ENCODE measurements at regions not wholly inside any gene's neighbourhood (a gene's known extent, or its start where the extent isn't known, plus 50 kb on each side); places are given as distances from the start of the nearest gene placed in this dataset.

DNA sequence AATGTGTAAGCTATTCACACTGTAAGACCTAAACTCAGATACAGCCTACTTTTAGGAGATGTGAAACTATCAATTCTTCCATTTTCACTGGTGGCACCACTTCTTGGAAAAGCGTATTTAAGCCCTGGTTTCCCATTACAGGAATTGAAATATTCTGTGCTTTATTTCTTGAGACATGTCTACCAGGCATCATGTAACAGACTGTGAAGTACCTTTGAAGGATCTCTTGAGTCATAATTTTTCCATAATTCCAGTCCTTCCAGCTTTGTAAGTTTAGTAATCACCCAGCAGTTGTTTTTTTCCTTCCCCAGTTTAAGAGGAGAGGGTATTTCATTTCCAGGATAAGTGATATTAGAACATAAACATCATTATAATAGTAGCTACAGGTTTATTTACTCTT is 186.0 kb upstream of the PRPS1L1 start:
- Histone ChIP-seq H3K27ac (ENCODE audit: low read length) (no peak overlapping the region), H3K4me3 (ENCODE audit: low read length) (no peak overlapping the region), H4K20me1 (ENCODE audit: insufficient read depth, low read length) (no peaks in the 10 kb centered on the region), H3K9ac (ENCODE audit: low read length) (no peak overlapping the region), H2AFZ (ENCODE audit: low read depth, low read length) (0 out of 2 replicates have a peak overlapping the region, but pooled peaks have one; percentile 30), H3K36me3 (replicated peaks; ENCODE audit: low read depth, low read length) (no peaks in the 10 kb centered on the region), H3K4me1 (ENCODE audit: low read length) (peaks cover 10% of the 10 kb centered on the region), H3K9me3 (ENCODE audit: insufficient read depth, low read length) (no peaks in the 10 kb centered on the region), H3K79me2 (ENCODE audit: low read length) (no peaks in the 10 kb centered on the region), H3K4me2 (ENCODE audit: low read length) (no peak overlapping the region), H3K27me3 (ENCODE audit: low read depth, low read length) (no peaks in the 10 kb centered on the region)
- TF ChIP-seq CTCF (IDR thresholded peaks at IDR 0.05; ENCODE audit: low read depth, low read length) (no peak), EZH2phosphoT487 (IDR thresholded peaks at IDR 0.05; ENCODE audit: low read depth) (no peak)

GRCh38 chr7:18216270-18216669 is 188.6 kb upstream of the PRPS1L1 start:
- no peak overlapping the region for H3K4me3 ChIP-seq (ENCODE audit: low read length)
- no peaks in the 10 kb centered on the region for H4K20me1 ChIP-seq (ENCODE audit: insufficient read depth, low read length)
- no peak overlapping the region for H3K9ac ChIP-seq (ENCODE audit: low read length)
- H3K27ac ChIP-seq (ENCODE audit: low read length) = no peak overlapping the region
- H2AFZ ChIP-seq (ENCODE audit: low read depth, low read length) = no peak overlapping the region
- no peaks in the 10 kb centered on the region for H3K9me3 ChIP-seq (ENCODE audit: insufficient read depth, low read length)
- no peaks in the 10 kb centered on the region for H3K79me2 ChIP-seq (ENCODE audit: low read length)
- no peaks in the 10 kb centered on the region for H3K36me3 ChIP-seq (replicated peaks; ENCODE audit: low read depth, low read length)
- TF ChIP-seq EZH2phosphoT487 (IDR thresholded peaks at IDR 0.05; ENCODE audit: low read depth) (no peak), CTCF (IDR thresholded peaks at IDR 0.05; ENCODE audit: low read depth, low read length) (no peak)
- no peaks in the 10 kb centered on the region for H3K27me3 ChIP-seq (ENCODE audit: low read depth, low read length)
- peaks cover 10% of the 10 kb centered on the region for H3K4me1 ChIP-seq (ENCODE audit: low read length)
- peak overlapping the region; percentile 52 for H3K4me2 ChIP-seq (ENCODE audit: low read length)

DNA sequence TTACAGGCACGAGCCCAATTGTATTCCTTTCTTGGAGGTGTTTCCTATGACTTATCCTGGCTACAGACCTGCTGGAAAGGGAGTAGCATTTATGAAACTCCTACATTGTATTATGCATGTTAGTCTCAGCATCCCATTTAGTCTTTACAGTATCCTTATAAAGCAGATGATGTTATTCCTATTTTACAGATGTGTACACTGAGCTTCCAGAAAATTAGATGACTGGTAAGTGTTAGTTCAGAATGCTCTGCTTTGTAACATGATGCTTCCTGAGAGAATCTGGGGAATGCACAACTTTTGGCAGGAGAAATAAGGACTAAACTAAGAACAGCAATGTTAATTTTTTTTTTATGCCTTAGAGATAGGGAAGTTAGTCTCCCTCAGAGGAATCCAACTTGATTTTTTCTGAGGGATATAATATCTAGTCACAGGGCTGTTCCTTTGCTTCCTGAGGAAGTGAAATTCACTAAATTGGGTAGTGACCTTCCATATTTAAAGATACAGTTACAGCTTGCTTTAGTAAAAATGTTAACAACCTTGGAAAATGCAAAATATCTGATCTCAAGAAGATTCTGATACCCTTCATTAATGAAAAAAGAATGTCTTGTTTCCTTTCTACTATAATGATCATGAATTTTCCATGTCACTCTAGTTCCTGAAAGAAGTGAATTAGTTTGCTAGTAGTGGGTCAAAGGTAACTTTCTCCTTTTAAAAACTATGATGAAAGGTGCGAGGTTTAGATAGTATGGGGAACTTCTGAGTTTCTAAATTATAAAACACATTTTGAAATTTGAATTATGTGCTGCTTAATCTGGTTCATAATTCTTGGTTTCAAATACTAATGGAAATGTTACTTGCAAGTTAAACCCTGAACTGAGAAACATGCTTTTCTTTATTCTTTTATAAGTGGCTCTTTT is 194.0 kb upstream of the PRPS1L1 start:
- Histone ChIP-seq H3K4me2 (ENCODE audit: low read length) (peak overlapping the region; percentile 11), H2AFZ (ENCODE audit: low read depth, low read length) (no peak overlapping the region), H3K79me2 (ENCODE audit: low read length) (no peaks in the 10 kb centered on the region), H3K36me3 (replicated peaks; ENCODE audit: low read depth, low read length) (no peaks in the 10 kb centered on the region), H4K20me1 (ENCODE audit: insufficient read depth, low read length) (no peaks in the 10 kb centered on the region), H3K27ac (ENCODE audit: low read length) (peak overlapping the region; percentile 68), H3K9ac (ENCODE audit: low read length) (peak overlapping the region; percentile 25; the same call in 1 of the 2 replicates), H3K27me3 (ENCODE audit: low read depth, low read length) (no peaks in the 10 kb centered on the region), H3K4me3 (ENCODE audit: low read length) (no peak overlapping the region), H3K9me3 (ENCODE audit: insufficient read depth, low read length) (no peaks in the 10 kb centered on the region), H3K4me1 (ENCODE audit: low read length) (peaks cover 53% of the 10 kb centered on the region)
- TF ChIP-seq CTCF (IDR thresholded peaks at IDR 0.05; ENCODE audit: low read depth, low read length) (no peak), EZH2phosphoT487 (IDR thresholded peaks at IDR 0.05; ENCODE audit: low read depth) (no peak)

GRCh38 chr7:18222636-18223035 is 195.0 kb upstream of the PRPS1L1 start:
- H3K36me3 ChIP-seq (replicated peaks; ENCODE audit: low read depth, low read length) = no peaks in the 10 kb centered on the region
- H3K4me3 ChIP-seq (ENCODE audit: low read length) = no peak overlapping the region
- H3K27ac ChIP-seq (ENCODE audit: low read length) = peak overlapping the region; percentile 68
- H4K20me1 ChIP-seq (ENCODE audit: insufficient read depth, low read length) = no peaks in the 10 kb centered on the region
- no peak overlapping the region for H2AFZ ChIP-seq (ENCODE audit: low read depth, low read length)
- 0 out of 2 replicates have a peak overlapping the region, but pooled peaks have one; percentile 25 for H3K9ac ChIP-seq (ENCODE audit: low read length)
- no peaks in the 10 kb centered on the region for H3K9me3 ChIP-seq (ENCODE audit: insufficient read depth, low read length)
- H3K79me2 ChIP-seq (ENCODE audit: low read length) = no peaks in the 10 kb centered on the region
- peaks cover 55% of the 10 kb centered on the region for H3K4me1 ChIP-seq (ENCODE audit: low read length)
- H3K27me3 ChIP-seq (ENCODE audit: low read depth, low read length) = no peaks in the 10 kb centered on the region
- TF ChIP-seq EZH2phosphoT487 (IDR thresholded peaks at IDR 0.05; ENCODE audit: low read depth) (no peak), CTCF (IDR thresholded peaks at IDR 0.05; ENCODE audit: low read depth, low read length) (no peak)
- H3K4me2 ChIP-seq (ENCODE audit: low read length) = peak overlapping the region; percentile 11
